Stromal cell of bone marrow (primary cell): ENCODE measurements at regions not wholly inside any gene's neighbourhood (a gene's known extent, or its start where the extent isn't known, plus 50 kb on each side); places are given as distances from the start of the nearest gene placed in this dataset.
"Not testable (repeated sequence)": the region's sequence is repeated elsewhere in the genome, so short reads cannot be mapped to it uniquely, and the experiment has no call there.

ENCODE experiments used
- DNase-seq: peaks from one replicate; pipeline ENCODE4 v3.0.0-alpha.2; 2012; ENCODE audit warnings: low read depth

- DNase-seq = not testable (repeated sequence)
Measured at GRCh38 chr18:60062831-60063230, 163.0 kb downstream of the PMAIP1 start.

DNA sequence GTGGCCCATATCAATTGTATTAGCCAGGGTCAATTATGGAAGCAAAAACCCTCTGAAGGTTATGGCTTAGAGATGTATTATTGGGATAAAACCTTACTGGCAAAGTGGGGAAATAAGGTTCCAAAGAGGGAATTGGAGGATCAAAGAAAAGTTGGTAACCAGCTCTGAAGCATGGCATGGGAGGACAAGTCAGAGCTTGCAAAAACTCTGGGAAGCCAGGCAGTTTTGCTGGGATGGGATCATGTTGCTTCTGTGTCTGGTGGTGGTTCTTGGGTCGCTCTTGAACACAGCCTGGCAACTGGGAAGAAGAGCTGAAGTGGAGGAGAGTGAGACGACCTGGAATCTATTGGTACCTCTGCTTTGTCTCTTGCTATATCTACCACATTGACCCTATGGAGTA lies 162.6 kb downstream of the PMAIP1 start:
- no peak for DNase-seq

- no peak for DNase-seq
Measured at GRCh38 chr18:60060578-60060977, 160.8 kb downstream of the PMAIP1 start.

GRCh38 chr18:60060026-60060425 lies 160.2 kb downstream of the PMAIP1 start:
- DNase-seq = no peak

GRCh38 chr18:60059216-60059615 lies 159.4 kb downstream of the PMAIP1 start:
- no peak for DNase-seq

GRCh38 chr18:60053747-60054304 lies 154.0 kb downstream of the PMAIP1 start:
- peak; percentile 92 for DNase-seq

DNA sequence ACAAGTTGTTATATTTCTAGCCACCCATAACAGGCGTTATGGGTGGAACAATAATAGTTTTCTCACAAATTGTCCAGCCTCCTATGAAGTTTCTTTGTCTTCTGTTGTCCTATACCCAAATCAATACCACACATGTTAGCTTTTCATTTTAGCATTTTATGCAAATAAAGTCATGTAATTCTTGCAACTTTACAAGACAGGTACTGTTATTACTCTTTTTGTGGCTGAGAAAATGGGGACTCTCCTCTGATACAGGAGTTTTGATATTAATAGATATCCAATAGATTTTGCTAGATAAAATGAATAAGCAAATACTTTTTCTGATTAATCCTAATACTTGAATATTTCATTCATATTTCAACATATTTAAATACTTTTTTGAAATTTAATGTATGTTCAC lies 151.0 kb downstream of the PMAIP1 start:
- no peak for DNase-seq

DNA sequence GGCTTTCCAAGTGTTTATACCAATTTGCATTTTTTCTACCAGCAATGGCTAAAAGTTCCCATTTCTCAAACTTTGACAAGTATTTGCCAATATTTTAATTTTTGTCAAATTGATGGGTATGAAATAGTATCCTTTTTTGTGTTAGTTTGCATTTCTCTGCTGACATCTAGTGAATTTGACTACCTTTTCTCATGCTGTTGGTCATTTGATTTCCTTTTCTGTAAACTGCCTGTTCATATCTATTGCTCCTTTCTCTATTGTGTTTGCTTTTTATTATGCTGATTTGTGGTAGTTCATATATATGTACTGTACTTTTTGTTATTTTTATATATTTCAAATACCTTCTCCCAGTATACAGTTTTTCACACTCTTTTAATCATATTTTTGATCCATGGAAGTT lies 149.4 kb downstream of the PMAIP1 start:
- DNase-seq = no peak

GRCh38 chr18:60047556-60047955 lies 147.8 kb downstream of the PMAIP1 start:
- no peak for DNase-seq

DNA sequence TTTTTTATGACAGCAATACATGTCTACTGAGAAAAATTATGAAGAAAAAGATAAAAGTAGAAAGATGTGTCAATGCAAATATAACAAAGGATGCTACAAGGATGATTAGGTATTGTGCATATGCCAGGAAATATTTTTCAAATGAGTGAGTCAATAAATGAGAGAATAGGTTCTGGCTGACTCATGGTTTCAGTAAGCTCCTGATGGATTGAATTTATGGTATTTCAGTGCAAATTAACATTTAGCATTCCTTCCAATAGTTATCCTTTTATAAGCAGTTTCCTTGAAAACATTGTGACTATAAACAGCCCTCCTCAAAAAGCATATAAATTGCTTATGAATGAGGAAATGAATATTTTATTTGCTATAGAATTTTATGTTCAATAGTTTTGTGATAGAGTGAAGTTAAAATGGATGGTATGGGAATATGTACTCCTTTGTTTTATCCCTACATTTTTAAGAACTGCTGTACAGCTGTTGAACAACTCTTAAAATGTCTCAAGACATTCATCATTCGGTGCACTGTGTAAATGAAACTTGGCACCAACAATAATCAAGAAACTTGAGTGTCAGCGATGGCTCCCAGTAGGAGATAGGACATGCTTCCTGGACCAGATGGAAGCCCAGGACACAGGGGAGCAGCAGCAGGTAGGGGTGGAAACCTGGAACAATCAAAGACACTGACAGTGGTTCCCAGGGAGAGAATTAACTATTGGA lies 144.7 kb downstream of the PMAIP1 start:
- DNase-seq = no peak

- no peak for DNase-seq
Measured at GRCh38 chr18:60040971-60041370, 141.2 kb downstream of the PMAIP1 start.

- DNase-seq = no peak
Measured at GRCh38 chr18:60038731-60039130, 138.9 kb downstream of the PMAIP1 start.

DNA sequence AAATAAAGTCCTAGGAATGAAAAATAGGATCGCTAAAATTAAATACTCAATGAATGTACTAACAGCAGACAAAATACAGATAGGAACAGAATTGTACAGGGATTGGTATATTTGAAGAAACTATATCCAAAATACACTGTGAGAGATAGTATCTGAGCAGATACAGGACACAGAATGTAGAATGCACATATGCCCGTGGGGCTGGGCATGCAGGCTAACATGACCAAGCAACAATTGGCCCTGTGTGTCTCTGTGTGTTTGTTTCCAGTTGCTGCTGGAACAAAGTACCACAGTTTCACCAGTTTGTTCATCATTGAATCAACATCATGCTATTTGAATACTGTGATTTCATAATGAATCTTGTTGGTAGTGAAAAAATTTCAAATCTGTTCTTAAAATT lies 127.6 kb downstream of the PMAIP1 start:
- no peak for DNase-seq

- DNase-seq = no peak
Measured at GRCh38 chr18:60024857-60025256, 125.1 kb downstream of the PMAIP1 start.

- DNase-seq = no peak
Measured at GRCh38 chr18:60024345-60024744, 124.5 kb downstream of the PMAIP1 start.

DNA sequence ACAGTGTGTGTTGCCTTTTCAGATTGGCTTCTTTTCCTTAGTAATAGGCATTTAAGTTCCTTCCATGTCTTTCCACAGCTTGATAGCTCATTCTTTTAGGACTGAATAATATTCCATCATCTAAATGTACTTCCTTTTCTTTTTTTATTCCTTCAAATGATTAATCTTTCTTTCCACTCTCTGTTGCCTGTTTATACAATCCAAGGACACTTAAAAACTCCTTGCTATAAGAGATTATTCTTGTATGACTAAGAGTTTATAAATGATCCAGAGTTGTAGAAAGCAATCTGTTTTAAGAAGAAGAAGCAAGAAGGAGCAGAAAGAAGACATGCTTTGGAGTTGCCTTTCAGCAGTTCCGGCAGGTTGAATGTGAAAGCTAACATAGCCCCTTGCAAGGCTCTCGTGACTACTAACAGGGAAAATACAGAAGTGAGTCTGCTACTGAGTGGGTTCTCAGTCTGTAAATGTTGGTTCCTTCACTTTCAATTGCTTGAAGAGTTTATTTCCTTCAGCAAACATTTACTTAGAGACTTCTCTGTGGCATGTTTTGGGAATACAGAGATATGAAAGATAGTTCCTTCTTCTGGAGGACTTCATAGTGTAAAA lies 123.0 kb downstream of the PMAIP1 start:
- no peak for DNase-seq

- DNase-seq = no peak
Measured at GRCh38 chr18:60021556-60021955, 121.8 kb downstream of the PMAIP1 start.

DNA sequence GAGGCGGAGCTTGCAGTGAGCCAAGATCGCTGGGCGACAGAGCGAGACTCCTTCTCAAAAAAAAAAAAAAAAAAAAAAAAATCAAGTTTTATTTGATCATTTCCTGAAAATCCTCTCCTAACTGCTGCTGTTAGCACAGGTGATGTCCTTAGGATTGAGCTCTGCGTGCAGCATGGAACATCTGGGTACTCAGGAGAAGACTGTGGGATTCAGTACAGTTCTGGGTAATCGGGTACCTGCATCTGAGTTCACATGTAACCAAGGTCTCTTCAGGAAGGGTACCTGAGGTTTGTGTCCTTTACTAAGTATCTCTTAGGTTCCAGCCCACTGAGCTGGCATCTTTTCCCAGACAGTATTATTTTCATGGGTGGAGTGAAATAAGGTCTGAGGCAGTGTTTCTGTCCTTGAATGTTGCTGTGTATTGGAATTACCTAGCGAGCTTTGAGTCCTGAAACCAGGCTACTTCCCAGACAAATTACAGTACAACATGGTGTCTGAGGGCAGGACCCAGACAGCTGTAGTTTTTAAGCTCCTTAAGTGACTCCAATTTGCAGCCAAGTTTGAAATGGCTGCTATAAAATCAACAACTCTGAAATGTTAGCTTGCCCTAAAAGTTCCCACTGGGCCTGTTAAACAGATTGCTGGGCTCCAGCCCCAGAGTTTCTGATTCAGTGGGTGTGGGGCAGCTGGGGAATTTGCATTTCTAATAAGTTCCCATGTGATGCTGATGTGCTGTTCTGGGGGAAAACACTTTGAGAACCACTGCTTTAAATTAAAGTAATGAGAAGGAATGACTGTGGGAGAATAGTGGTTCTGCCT lies 120.5 kb downstream of the PMAIP1 start:
- DNase-seq = no peak

DNA sequence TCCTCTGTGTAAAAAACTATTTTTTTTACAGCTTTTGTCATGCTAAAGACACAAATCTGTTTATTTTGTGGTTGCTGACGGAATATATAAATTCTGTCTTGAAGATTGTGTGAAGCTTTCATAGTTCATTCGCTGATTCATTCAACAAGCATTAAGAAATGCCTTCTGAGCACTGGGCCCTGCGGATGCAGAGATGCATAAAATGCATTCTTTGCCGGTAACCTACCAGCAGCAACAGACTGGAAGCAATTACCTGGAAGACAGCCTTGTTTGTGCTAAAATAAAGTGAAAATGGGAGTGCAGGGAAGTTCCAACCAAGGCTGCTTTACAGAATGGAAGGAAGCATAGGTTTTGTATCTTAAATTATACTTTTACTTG lies 119.7 kb downstream of the PMAIP1 start:
- DNase-seq = peak; percentile 9

GRCh38 chr18:60018618-60019462 lies 119.0 kb downstream of the PMAIP1 start:
- DNase-seq = no peak

DNA sequence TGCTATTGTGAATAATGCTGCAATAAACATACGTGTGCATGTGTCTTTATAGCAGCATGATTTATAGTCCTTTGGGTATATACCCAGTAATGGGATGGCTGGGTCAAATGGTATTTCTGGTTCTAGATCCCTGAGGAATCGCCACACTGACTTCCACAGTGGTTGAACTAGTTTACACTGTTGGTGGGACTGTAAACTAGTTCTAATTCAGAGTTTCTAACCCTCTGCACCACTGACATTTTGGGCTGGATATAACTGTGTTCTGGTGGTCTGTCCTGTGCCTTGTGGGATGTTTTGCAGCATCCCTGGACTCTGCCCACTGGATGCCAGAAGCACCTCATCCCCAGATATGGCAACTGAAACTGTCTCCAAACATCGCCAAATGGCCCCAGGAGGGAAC lies 118.3 kb downstream of the PMAIP1 start:
- not testable (repeated sequence) for DNase-seq

DNA sequence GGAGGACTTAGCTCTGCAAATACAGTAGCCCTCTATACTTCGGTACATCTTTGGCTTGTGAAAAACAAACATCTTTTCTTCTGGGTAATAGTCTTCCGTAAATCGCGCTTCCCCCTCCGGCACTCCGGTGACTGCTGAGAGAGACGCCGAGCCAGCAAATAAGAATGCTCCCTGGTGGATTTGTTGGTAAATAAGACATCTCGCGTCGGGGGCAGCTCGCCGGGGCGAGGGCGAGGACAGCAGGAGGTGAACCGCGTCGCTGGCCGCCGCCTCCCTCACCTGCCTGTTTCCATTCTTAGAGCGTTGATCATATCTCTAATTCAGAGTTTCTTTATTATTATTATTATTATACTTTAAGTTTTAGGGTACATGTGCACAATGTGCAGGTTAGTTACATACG lies 117.6 kb downstream of the PMAIP1 start:
- no peak for DNase-seq
